Esophagus muscularis mucosa (tissue), 4 donors: ENCODE measurements at regions not wholly inside any gene's neighbourhood (a gene's known extent, or its start where the extent isn't known, plus 50 kb on each side); places are given as distances from the start of the nearest gene placed in this dataset.
A peak's percentile ranks its signal among the peaks of the same experiment; 100 is the strongest.

Experiments
- DNase-seq: peaks from one replicate; pipeline ENCODE4 v3.0.0-alpha.2; 2017; ENCODE audit errors: extremely low spot score
- H3K27ac ChIP-seq, 4 donors: fragments of 200-600 bp; sonication (generic); replicated peaks in 1 of 4; 1 replicate in 3 of 4; 2 replicates in 1 of 4; pipeline ENCODE4 v1.5.1; 2016 to 2019; ENCODE audit warnings: mild to moderate bottlenecking in 1 of 4
- H3K27me3 ChIP-seq, 4 donors: fragments of 200-600 bp; sonication (generic); one replicate each; pipeline versions ENCODE4 v1.5.1 to v1.6.0; 2016 to 2019
- H3K36me3 ChIP-seq, 4 donors: fragments of 200-600 bp; sonication (generic); one replicate each; pipeline ENCODE4 v1.5.1; 2016 to 2019
- H3K4me1 ChIP-seq, 4 donors: fragments of 200-600 bp; sonication (generic); one replicate each; pipeline ENCODE4 v1.5.1; 2016 to 2019
- H3K4me3 ChIP-seq, 4 donors: fragments of 200-600 bp; sonication (generic); 1 replicate in 2 of 4; 2 replicates in 2 of 4; pipeline ENCODE4 v1.5.1; 2016 to 2019; ENCODE audit warnings: mild to moderate bottlenecking in 4 of 4, moderate library complexity in 1 of 4
- H3K9me3 ChIP-seq, 4 donors: fragments of 200-600 bp; sonication (generic); 1 replicate in 3 of 4; 2 replicates in 1 of 4; pipeline ENCODE4 v1.5.1; 2016 to 2019
- CTCF ChIP-seq, 3 experiments: fragments of 200-600 bp in 2 of 3; fragments of 450-650 bp in 1 of 3; sonication (generic) in 2 of 3; IDR thresholded peaks; one replicate each; pipeline ENCODE4 v1.5.1; 2017 to 2019; ENCODE audit warnings: antibody characterized with exemption in 3 of 3, mild to moderate bottlenecking in 2 of 3, moderate library complexity in 1 of 3
- EP300 ChIP-seq: sonication (generic); formaldehyde crosslinking; IDR thresholded peaks from one replicate; pipeline ENCODE4 v1.6.1; 2017; ENCODE audit warnings: antibody characterized with exemption
- POLR2A ChIP-seq: fragments of 450-650 bp; IDR thresholded peaks from one replicate; pipeline ENCODE4 v1.6.1; 2017; ENCODE audit warnings: antibody characterized with exemption, moderate library complexity, mild to moderate bottlenecking, low read depth
- POLR2AphosphoS5 ChIP-seq, 2 donors: sonication (generic); formaldehyde crosslinking; IDR thresholded peaks; one replicate each; pipeline ENCODE4 v1.6.1; 2017; ENCODE audit warnings: antibody characterized with exemption in 2 of 2
- WGBS: methylation state at CpG from one replicate; pipeline ENCODE4 v1.1.5; 2018; 5-methylcytosine and 5-hydroxymethylcytosine counted together
- intact Hi-C: fragments of 100-400 bp; cut with DNase I; formaldehyde crosslinking; loops from one replicate; pipeline ENCODE4 v1.15.1; 2023

GRCh38 chr2:40758401-40759155 is 306.7 kb upstream of the SLC8A1 start:
- intact Hi-C loops: no loop called here
- Histone ChIP-seq H3K27me3 (no peaks in the 10 kb centered on the region), H3K4me3 (peak overlapping the region in 3 of 4 donors; percentile 9 to 14 (median 10)), H3K27ac (peak overlapping the region in 2 of 4 donors; percentile 7 to 17), H3K9me3 (no peaks in the 10 kb centered on the region), H3K36me3 (no peaks in the 10 kb centered on the region), H3K4me1 (peaks cover 5 to 13% (median 12%) of the 10 kb centered on the region in 4 donors)
- 38% methylated on average over 4 of the region's 4 CpGs for WGBS
- no peak for TF ChIP-seq POLR2AphosphoS5 (IDR thresholded peaks at IDR 0.05)
- no peak for DNase-seq

GRCh38 chr2:40760071-40760666 is 308.3 kb upstream of the SLC8A1 start:
- TF ChIP-seq POLR2A: no peak
- TF ChIP-seq EP300: no peak
- TF ChIP-seq POLR2AphosphoS5 (IDR thresholded peaks at IDR 0.05): no peak
- peak; percentile 64 to 84 (median 72) for TF ChIP-seq CTCF (IDR thresholded peaks at IDR 0.05)
- Histone ChIP-seq H3K4me3 (no peak overlapping the region), H3K36me3 (no peaks in the 10 kb centered on the region), H3K4me1 (peaks cover 5 to 13% (median 12%) of the 10 kb centered on the region in 4 donors), H3K27me3 (no peaks in the 10 kb centered on the region), H3K27ac (no peak overlapping the region), H3K9me3 (no peaks in the 10 kb centered on the region)
- 53% methylated on average over 5 of the region's 5 CpGs for WGBS
- no peak for DNase-seq
- intact Hi-C loops: loop anchor here (5.0 kb wide), 1 partner anchor 848 kb away; no protein-coding TSS in a partner anchor

GRCh38 chr2:40773291-40773690 is 321.4 kb upstream of the SLC8A1 start:
- H3K27me3 ChIP-seq: no peaks in the 10 kb centered on the region
- TF ChIP-seq POLR2A: no peak
- TF ChIP-seq POLR2AphosphoS5 (IDR thresholded peaks at IDR 0.05): no peak
- no peak for TF ChIP-seq EP300
- no peak for TF ChIP-seq CTCF (IDR thresholded peaks at IDR 0.05)
- H3K4me3 ChIP-seq: no peak overlapping the region
- no peak overlapping the region for H3K27ac ChIP-seq
- H3K9me3 ChIP-seq: no peaks in the 10 kb centered on the region
- intact Hi-C loops: no loop called here
- H3K36me3 ChIP-seq: no peaks in the 10 kb centered on the region
- no peak for DNase-seq
- H3K4me1 ChIP-seq: no peaks in the 10 kb centered on the region
- WGBS: 88% methylated on average over 2 of the region's 2 CpGs

- no peak overlapping the region for H3K4me3 ChIP-seq
- H3K4me1 ChIP-seq: no peaks in the 10 kb centered on the region
- no peaks in the 10 kb centered on the region for H3K36me3 ChIP-seq
- no peaks in the 10 kb centered on the region for H3K27me3 ChIP-seq
- no peak for TF ChIP-seq CTCF (IDR thresholded peaks at IDR 0.05)
- no peak for TF ChIP-seq EP300
- no peak for TF ChIP-seq POLR2AphosphoS5 (IDR thresholded peaks at IDR 0.05)
- TF ChIP-seq POLR2A: no peak
- no peak overlapping the region for H3K27ac ChIP-seq
- no peak for DNase-seq
- intact Hi-C loops: no loop called here
- 88% methylated on average over 3 of the region's 3 CpGs for WGBS
- H3K9me3 ChIP-seq: no peaks in the 10 kb centered on the region
These were observed 331.8 kb upstream of the SLC8A1 start for GRCh38 chr2:40783704-40784103.

- Histone ChIP-seq H3K4me1 (no peaks in the 10 kb centered on the region), H3K27me3 (no peaks in the 10 kb centered on the region), H3K9me3 (no peaks in the 10 kb centered on the region), H3K4me3 (no peak overlapping the region), H3K27ac (no peak overlapping the region), H3K36me3 (no peaks in the 10 kb centered on the region)
- TF ChIP-seq POLR2A: no peak
- DNase-seq: no peak
- 95% methylated on average over 1 of the region's 1 CpG for WGBS
- intact Hi-C loops: no loop called here
These were observed 334.7 kb upstream of the SLC8A1 start for GRCh38 chr2:40786636-40787035.
